ENCODE measurements at regions not wholly inside any gene's neighbourhood (a gene's known extent, or its start where the extent isn't known, plus 50 kb on each side); places are given as distances from the start of the nearest gene placed in this dataset.

GRCh38 chr15:38028869-38029268 is 94.4 kb downstream of the TMCO5A start:
- H3K4me3 ChIP-seq, result no peak overlapping the region
- no peaks in the 10 kb centered on the region for H3K4me1 ChIP-seq (replicated peaks)
- DNase-seq (ENCODE audit: low spot score), result no peak
- 75% methylated on average over 2 of the region's 2 CpGs for WGBS
- intact Hi-C loops (cut with DNase I), result no loop called here
- H3K27me3 ChIP-seq (replicated peaks; ENCODE audit: insufficient read depth), result no peaks in the 10 kb centered on the region
- no peaks in the 10 kb centered on the region for H3K9me3 ChIP-seq
- TF ChIP-seq, protein P1, sequence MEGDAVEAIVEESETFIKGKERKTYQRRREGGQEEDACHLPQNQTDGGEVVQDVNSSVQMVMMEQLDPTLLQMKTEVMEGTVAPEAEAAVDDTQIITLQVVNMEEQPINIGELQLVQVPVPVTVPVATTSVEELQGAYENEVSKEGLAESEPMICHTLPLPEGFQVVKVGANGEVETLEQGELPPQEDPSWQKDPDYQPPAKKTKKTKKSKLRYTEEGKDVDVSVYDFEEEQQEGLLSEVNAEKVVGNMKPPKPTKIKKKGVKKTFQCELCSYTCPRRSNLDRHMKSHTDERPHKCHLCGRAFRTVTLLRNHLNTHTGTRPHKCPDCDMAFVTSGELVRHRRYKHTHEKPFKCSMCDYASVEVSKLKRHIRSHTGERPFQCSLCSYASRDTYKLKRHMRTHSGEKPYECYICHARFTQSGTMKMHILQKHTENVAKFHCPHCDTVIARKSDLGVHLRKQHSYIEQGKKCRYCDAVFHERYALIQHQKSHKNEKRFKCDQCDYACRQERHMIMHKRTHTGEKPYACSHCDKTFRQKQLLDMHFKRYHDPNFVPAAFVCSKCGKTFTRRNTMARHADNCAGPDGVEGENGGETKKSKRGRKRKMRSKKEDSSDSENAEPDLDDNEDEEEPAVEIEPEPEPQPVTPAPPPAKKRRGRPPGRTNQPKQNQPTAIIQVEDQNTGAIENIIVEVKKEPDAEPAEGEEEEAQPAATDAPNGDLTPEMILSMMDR (IDR thresholded peaks at IDR 0.05), result no peak
- TF ChIP-seq POLR2AphosphoS5 (IDR thresholded peaks at IDR 0.05), result no peak
- TF ChIP-seq POLR2A (IDR thresholded peaks at IDR 0.05), result no peak
- H3K36me3 ChIP-seq, result no peaks in the 10 kb centered on the region
- H3K27ac ChIP-seq, result no peak overlapping the region

DNA sequence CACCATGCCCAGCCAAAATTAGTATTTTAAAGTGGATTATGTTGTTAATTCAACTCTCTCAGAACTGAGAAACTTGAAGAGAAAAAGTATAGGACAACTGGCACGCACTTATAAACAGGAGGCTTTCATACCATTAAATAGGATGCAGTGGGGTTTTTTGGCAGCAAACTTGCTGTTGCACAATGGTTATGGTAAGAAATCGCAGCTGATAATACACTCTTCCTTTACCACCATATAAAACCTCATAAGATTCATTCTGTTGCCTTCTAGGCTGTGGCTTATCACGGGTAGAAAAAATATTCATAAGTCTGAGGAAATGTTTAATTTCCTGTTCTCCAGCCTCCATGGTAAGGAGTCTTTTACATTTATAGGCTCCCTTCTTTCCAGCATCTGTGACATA is 95.3 kb downstream of the TMCO5A start:
- DNase-seq (ENCODE audit: low spot score), result no peak
- Histone ChIP-seq H3K9me3 (no peaks in the 10 kb centered on the region), H3K27ac (no peak overlapping the region), H3K4me3 (no peak overlapping the region), H3K4me1 (replicated peaks) (no peaks in the 10 kb centered on the region), H3K36me3 (no peaks in the 10 kb centered on the region), H3K27me3 (replicated peaks; ENCODE audit: insufficient read depth) (no peaks in the 10 kb centered on the region)
- TF ChIP-seq POLR2AphosphoS5 (IDR thresholded peaks at IDR 0.05) (no peak), POLR2A (IDR thresholded peaks at IDR 0.05) (no peak)
- TF ChIP-seq, protein P1 (IDR thresholded peaks at IDR 0.05), result no peak
- WGBS, result 77% methylated on average over 3 of the region's 3 CpGs
- intact Hi-C loops (cut with DNase I), result no loop called here

DNA sequence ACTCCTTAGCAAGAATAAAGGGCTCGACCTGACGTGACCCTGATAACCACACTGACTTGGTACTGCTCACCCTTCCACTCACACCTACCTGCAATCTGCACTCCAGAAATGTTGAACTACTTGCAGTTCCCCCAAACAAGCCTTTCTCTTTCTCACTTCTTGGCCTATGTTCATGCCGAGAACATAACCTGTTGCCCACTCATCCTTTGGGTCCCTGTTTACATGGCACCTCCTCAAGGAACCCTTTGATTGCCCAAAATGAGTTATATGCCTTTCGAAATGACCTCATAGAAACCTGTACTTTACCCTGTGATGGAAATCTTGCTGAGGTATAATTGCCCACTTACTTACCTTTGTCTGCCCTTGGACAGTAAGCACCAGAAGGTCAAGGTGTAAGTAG is 96.2 kb downstream of the TMCO5A start:
- Histone ChIP-seq H3K27ac (no peak overlapping the region), H3K27me3 (replicated peaks; ENCODE audit: insufficient read depth) (no peaks in the 10 kb centered on the region), H3K4me3 (no peak overlapping the region), H3K36me3 (no peaks in the 10 kb centered on the region), H3K9me3 (no peaks in the 10 kb centered on the region), H3K4me1 (replicated peaks) (no peaks in the 10 kb centered on the region)
- no peak for DNase-seq (ENCODE audit: low spot score)
- 87% methylated on average over 4 of the region's 4 CpGs for WGBS
- TF ChIP-seq POLR2A (IDR thresholded peaks at IDR 0.05) (no peak), POLR2AphosphoS5 (IDR thresholded peaks at IDR 0.05) (no peak)
- TF ChIP-seq, protein P1 (IDR thresholded peaks at IDR 0.05), result no peak
- intact Hi-C loops (cut with DNase I), result no loop called here

DNA sequence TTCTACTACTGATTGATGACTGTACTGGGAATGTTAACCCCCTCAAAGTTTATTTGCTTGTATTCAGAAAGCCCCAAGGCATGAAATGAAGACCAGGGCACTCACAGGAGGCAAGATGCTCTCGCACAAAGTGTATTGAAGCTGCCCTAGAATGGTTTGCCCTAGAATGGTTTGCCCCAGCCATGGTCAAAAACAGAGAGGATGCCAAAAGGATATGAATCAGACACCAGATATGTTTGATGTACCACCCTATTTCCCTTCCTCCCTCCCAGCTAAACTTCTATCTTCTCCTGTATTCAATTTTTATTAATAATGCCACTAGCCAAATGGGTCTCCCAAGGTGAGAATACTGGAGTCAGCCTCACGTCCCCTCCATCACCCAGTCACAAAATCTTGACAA is 101.3 kb downstream of the TMCO5A start:
- no peaks in the 10 kb centered on the region for H3K4me1 ChIP-seq (replicated peaks)
- TF ChIP-seq POLR2A (IDR thresholded peaks at IDR 0.05) (no peak), POLR2AphosphoS5 (IDR thresholded peaks at IDR 0.05) (no peak)
- TF ChIP-seq, protein P1 (IDR thresholded peaks at IDR 0.05), result no peak
- H3K36me3 ChIP-seq, result no peaks in the 10 kb centered on the region
- H3K4me3 ChIP-seq, result no peak overlapping the region
- intact Hi-C loops (cut with DNase I), result no loop called here
- DNase-seq (ENCODE audit: low spot score), result no peak
- no peak overlapping the region for H3K27ac ChIP-seq
- 89% methylated on average over 2 of the region's 2 CpGs for WGBS
- H3K27me3 ChIP-seq (replicated peaks; ENCODE audit: insufficient read depth), result no peaks in the 10 kb centered on the region
- no peaks in the 10 kb centered on the region for H3K9me3 ChIP-seq

- no peaks in the 10 kb centered on the region for H3K36me3 ChIP-seq
- 75% methylated on average over 3 of the region's 3 CpGs for WGBS
- no peak for DNase-seq (ENCODE audit: low spot score)
- H3K9me3 ChIP-seq, result no peaks in the 10 kb centered on the region
- no peaks in the 10 kb centered on the region for H3K27me3 ChIP-seq (replicated peaks; ENCODE audit: insufficient read depth)
- TF ChIP-seq POLR2A (IDR thresholded peaks at IDR 0.05) (no peak), POLR2AphosphoS5 (IDR thresholded peaks at IDR 0.05) (no peak)
- TF ChIP-seq, protein P1 (IDR thresholded peaks at IDR 0.05), result no peak
- no peaks in the 10 kb centered on the region for H3K4me1 ChIP-seq (replicated peaks)
- H3K4me3 ChIP-seq, result no peak overlapping the region
- H3K27ac ChIP-seq, result no peak overlapping the region
- intact Hi-C loops (cut with DNase I), result no loop called here
Measured at GRCh38 chr15:38036790-38037338, 102.4 kb downstream of the TMCO5A start.
